Right lobe of liver (tissue), 4 donors: ENCODE measurements at regions not wholly inside any gene's neighbourhood (a gene's known extent, or its start where the extent isn't known, plus 50 kb on each side); places are given as distances from the start of the nearest gene placed in this dataset.

Experiments used
- POLR2A ChIP-seq: fragments of 450-650 bp; IDR thresholded peaks from one replicate; pipeline ENCODE4 v1.6.1; 2017; ENCODE audit warnings: antibody characterized with exemption, mild to moderate bottlenecking
- TF ChIP-seq, protein P1 (sequence below), 4 donors: fragments of 200-600 bp in 3 of 4; fragments of 450-650 bp in 1 of 4; IDR thresholded peaks; one replicate each; pipeline versions ENCODE4 v1.5.1 to v1.8.0; 2016 to 2022; ENCODE audit warnings: antibody characterized with exemption in 4 of 4, mild to moderate bottlenecking in 2 of 4
- donor health status: DM: no; HTN: no; CAD: no.
- donor health status: DM: no; HTN: no; CAD: no.
- donor health status: DM: no; HTN: yes; CAD: no.

DNA sequence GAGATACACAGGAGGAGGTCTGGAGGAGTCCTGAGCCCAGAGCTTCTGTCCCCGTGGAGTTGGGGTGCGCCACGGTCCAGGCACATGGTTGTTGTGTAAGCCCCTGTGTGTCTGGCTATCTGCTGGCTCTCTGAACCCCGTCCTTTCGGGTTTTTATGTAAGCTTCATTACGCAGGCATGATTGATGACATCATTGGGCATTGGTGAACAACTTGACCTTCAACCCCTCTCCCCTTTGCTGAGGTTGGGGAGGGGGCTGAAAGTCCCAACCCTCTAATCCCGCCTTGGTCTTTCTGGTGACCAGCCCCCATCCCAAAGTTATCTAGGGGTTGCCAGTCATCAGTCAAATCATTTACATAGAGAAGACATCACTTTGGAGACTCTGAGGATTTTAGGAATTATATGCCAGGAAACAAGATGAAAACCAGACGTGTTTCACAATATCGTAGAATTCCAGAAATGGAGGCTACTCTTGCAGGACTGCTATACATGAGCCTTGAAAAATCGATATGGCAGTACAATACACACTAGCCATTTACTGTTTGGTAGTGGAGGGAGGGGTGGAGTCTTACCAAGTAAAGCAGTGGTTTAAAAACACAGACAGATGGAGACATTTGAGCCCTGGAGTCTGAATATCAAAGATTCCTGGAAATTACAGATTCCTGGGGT is 69.8 kb upstream of the SCAF4 start:
- TF ChIP-seq, protein P1, sequence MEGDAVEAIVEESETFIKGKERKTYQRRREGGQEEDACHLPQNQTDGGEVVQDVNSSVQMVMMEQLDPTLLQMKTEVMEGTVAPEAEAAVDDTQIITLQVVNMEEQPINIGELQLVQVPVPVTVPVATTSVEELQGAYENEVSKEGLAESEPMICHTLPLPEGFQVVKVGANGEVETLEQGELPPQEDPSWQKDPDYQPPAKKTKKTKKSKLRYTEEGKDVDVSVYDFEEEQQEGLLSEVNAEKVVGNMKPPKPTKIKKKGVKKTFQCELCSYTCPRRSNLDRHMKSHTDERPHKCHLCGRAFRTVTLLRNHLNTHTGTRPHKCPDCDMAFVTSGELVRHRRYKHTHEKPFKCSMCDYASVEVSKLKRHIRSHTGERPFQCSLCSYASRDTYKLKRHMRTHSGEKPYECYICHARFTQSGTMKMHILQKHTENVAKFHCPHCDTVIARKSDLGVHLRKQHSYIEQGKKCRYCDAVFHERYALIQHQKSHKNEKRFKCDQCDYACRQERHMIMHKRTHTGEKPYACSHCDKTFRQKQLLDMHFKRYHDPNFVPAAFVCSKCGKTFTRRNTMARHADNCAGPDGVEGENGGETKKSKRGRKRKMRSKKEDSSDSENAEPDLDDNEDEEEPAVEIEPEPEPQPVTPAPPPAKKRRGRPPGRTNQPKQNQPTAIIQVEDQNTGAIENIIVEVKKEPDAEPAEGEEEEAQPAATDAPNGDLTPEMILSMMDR (IDR thresholded peaks at IDR 0.05) = no peak
- no peak for TF ChIP-seq POLR2A
